ENCODE measurements at regions not wholly inside any gene's neighbourhood (a gene's known extent, or its start where the extent isn't known, plus 50 kb on each side); places are given as distances from the start of the nearest gene placed in this dataset.

DNA sequence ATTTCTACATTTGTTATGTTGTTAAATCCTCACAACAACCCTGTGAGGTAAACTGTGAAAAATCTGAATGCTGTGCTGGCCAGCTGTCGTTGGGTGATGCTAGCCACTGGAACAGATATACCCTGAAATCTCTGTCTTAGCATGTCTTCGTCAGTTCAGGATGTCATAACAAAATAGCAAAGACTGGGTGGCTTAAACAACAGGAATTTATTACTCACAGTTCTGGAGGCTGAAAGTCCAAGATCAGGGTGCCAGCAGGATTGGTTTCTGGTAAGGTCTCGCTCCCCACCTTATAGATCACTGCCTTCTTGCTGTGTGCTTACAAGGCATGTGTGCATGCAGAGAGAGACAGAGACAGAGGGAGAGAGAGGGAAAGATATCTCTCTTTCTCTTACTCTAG is 211.7 kb downstream of the C11orf91 start:
- Histone ChIP-seq H3K4me1 (ENCODE audit: control insufficient read depth, extremely low read depth, insufficient read depth, low read length) (no peaks in the 10 kb centered on the region), H3K4me2 (ENCODE audit: insufficient read depth, low read length) (no peak overlapping the region), H3K4me3 (replicated peaks in 1 of 3; ENCODE audit: insufficient read depth in 1 of 3, low read depth in 1 of 3, low read length in 3 of 3) (no peak overlapping the region), H3K9ac (replicated peaks; ENCODE audit: extremely low read depth, insufficient read depth, low read length) (no peak overlapping the region), H4K20me1 (replicated peaks; ENCODE audit: control insufficient read depth, extremely low read depth, insufficient read depth, low read length) (peaks cover 4% of the 10 kb centered on the region), H3K27me3 (ENCODE audit: control insufficient read depth in 2 of 2, insufficient read depth in 2 of 2, low read length in 2 of 2) (no peaks in the 10 kb centered on the region), H3K36me3 (ENCODE audit: control insufficient read depth in 2 of 2, extremely low read depth in 1 of 2, insufficient read depth in 2 of 2, low read length in 2 of 2) (no peaks in the 10 kb centered on the region), H3K79me2 (ENCODE audit: control insufficient read depth, insufficient read depth, low read length) (peaks cover 24% of the 10 kb centered on the region), H3K9me3 (replicated peaks; ENCODE audit: control insufficient read depth, insufficient read depth, low read length) (no peaks in the 10 kb centered on the region), H3K9me1 (replicated peaks; ENCODE audit: control insufficient read depth, extremely low read depth, insufficient read depth, low read length) (no peaks in the 10 kb centered on the region), H3K27ac (ENCODE audit: insufficient read depth, low read depth, low read length) (no peak overlapping the region), H2AFZ (ENCODE audit: low read depth, low read length) (no peak overlapping the region)
- BruUV-seq (replicated peaks): no TSS peak
- TF ChIP-seq MAX (IDR thresholded peaks at IDR 0.05; ENCODE audit: insufficient read depth, insufficient read length) (no peak), JUN (IDR thresholded peaks at IDR 0.05; ENCODE audit: borderline replicate concordance, insufficient read depth, insufficient read length, low read depth) (no peak), EZH2 (IDR thresholded peaks at IDR 0.05; ENCODE audit: borderline replicate concordance, low read depth, low read length, severe bottlenecking) (no peak), CTCF (IDR thresholded peaks at IDR 0.05; ENCODE audit: extremely low read depth in 1 of 2, insufficient read depth in 1 of 2, low read depth in 1 of 2, low read length in 2 of 2) (no peak), POLR2AphosphoS5 (IDR thresholded peaks at IDR 0.05; ENCODE audit: insufficient read depth, low read depth, low read length) (no peak)
- dilution Hi-C loops (cut with MboI; ENCODE audit: extremely low pct_ligation_motif_present, low sequenced_read_pairs): no loop called here
- ChIA-PET CTCF (no interaction called here), POLR2A (no interaction called here)
- DNase-seq (ENCODE audit: low read depth, low spot score) (no peak), FAIRE-seq (no peak)
- intact Hi-C loops (cut with micrococcal nuclease): no loop called here

- Histone ChIP-seq H3K36me3 (ENCODE audit: control insufficient read depth in 2 of 2, extremely low read depth in 1 of 2, insufficient read depth in 2 of 2, low read length in 2 of 2) (no peaks in the 10 kb centered on the region), H3K9me3 (replicated peaks; ENCODE audit: control insufficient read depth, insufficient read depth, low read length) (no peaks in the 10 kb centered on the region), H2AFZ (ENCODE audit: low read depth, low read length) (no peak overlapping the region), H3K9me1 (replicated peaks; ENCODE audit: control insufficient read depth, extremely low read depth, insufficient read depth, low read length) (no peaks in the 10 kb centered on the region), H3K27me3 (ENCODE audit: control insufficient read depth in 2 of 2, insufficient read depth in 2 of 2, low read length in 2 of 2) (no peaks in the 10 kb centered on the region), H3K4me2 (ENCODE audit: insufficient read depth, low read length) (no peak overlapping the region), H3K4me3 (replicated peaks in 1 of 3; ENCODE audit: insufficient read depth in 1 of 3, low read depth in 1 of 3, low read length in 3 of 3) (no peak overlapping the region), H3K79me2 (ENCODE audit: control insufficient read depth, insufficient read depth, low read length) (peaks cover 36% of the 10 kb centered on the region), H3K4me1 (ENCODE audit: control insufficient read depth, extremely low read depth, insufficient read depth, low read length) (peaks cover 5% of the 10 kb centered on the region), H3K27ac (ENCODE audit: insufficient read depth, low read depth, low read length) (no peak overlapping the region), H3K9ac (replicated peaks; ENCODE audit: extremely low read depth, insufficient read depth, low read length) (no peak overlapping the region), H4K20me1 (replicated peaks; ENCODE audit: control insufficient read depth, extremely low read depth, insufficient read depth, low read length) (peaks cover 5% of the 10 kb centered on the region)
- intact Hi-C loops (cut with micrococcal nuclease): no loop called here
- FAIRE-seq (no peak), DNase-seq (ENCODE audit: low read depth, low spot score) (no peak)
- no peak for TF ChIP-seq JUN (IDR thresholded peaks at IDR 0.05; ENCODE audit: borderline replicate concordance, insufficient read depth, insufficient read length, low read depth)
- POLR2A ChIA-PET: no interaction called here
- no TSS peak for BruUV-seq (replicated peaks)
- CTCF ChIA-PET: interaction anchor here (1.2 kb wide), 1 partner anchor 262 kb away, joined by 3 read pairs; no protein-coding TSS in a partner anchor
- dilution Hi-C loops (cut with MboI; ENCODE audit: extremely low pct_ligation_motif_present, low sequenced_read_pairs): no loop called here
Measured at GRCh38 chr11:33480626-33481025, 220.0 kb downstream of the C11orf91 start.
